MM.1S (cell line): ENCODE measurements at regions not wholly inside any gene's neighbourhood (a gene's known extent, or its start where the extent isn't known, plus 50 kb on each side); places are given as distances from the start of the nearest gene placed in this dataset.

Source experiments
- EZH2 ChIP-seq: fragments of 300-600 bp; sonication (generic); optimal IDR thresholded peaks from 2 replicates; pipeline ENCODE3; 2017; ENCODE audit warnings: low read depth, mild to moderate bottlenecking, antibody characterized with exemption, low read length, mixed read lengths
- EZH2phosphoT487 ChIP-seq: fragments of 300-600 bp; sonication (generic); IDR thresholded peaks from 2 replicates; pipeline ENCODE4 v1.6.1; 2018; ENCODE audit warnings: antibody characterized with exemption, low read length
- TF ChIP-seq, protein P1 (sequence below): fragments of 300-600 bp; sonication (generic); IDR thresholded peaks from 2 replicates; pipeline ENCODE4 v1.5.1; 2016; ENCODE audit warnings: antibody characterized with exemption, low read length, mixed read lengths

DNA sequence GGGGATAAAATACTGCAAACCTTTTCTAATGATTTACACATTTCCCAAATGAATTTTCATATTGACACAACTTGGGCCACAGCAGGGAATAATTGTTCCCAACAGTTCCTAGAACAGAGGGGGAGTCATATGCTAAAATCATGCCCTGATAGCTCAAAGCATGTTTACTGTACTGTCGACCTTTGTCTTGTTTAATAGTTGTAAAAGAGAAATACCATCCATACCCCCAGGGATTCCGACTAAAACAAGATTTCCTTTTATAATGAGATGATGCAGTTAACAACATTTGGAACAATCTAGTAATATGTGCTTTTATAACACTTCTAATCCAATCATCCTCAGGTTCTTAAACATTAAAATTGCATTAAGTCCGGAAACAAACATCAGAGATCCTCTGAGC is 759.7 kb downstream of the OLFM4 start:
- TF ChIP-seq, protein P1, sequence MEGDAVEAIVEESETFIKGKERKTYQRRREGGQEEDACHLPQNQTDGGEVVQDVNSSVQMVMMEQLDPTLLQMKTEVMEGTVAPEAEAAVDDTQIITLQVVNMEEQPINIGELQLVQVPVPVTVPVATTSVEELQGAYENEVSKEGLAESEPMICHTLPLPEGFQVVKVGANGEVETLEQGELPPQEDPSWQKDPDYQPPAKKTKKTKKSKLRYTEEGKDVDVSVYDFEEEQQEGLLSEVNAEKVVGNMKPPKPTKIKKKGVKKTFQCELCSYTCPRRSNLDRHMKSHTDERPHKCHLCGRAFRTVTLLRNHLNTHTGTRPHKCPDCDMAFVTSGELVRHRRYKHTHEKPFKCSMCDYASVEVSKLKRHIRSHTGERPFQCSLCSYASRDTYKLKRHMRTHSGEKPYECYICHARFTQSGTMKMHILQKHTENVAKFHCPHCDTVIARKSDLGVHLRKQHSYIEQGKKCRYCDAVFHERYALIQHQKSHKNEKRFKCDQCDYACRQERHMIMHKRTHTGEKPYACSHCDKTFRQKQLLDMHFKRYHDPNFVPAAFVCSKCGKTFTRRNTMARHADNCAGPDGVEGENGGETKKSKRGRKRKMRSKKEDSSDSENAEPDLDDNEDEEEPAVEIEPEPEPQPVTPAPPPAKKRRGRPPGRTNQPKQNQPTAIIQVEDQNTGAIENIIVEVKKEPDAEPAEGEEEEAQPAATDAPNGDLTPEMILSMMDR, result no peak
- TF ChIP-seq EZH2 (no peak), EZH2phosphoT487 (no peak)
